Lower leg skin (tissue), 3 donors: ENCODE measurements at regions not wholly inside any gene's neighbourhood (a gene's known extent, or its start where the extent isn't known, plus 50 kb on each side); places are given as distances from the start of the nearest gene placed in this dataset.

Experiments
- POLR2A ChIP-seq, 2 donors: fragments of 450-650 bp; IDR thresholded peaks; one replicate each; pipeline ENCODE4 v1.6.1; 2016 to 2017; ENCODE audit warnings: antibody characterized with exemption in 2 of 2, mild to moderate bottlenecking in 1 of 2, moderate library complexity in 1 of 2
- TF ChIP-seq, protein P1 (sequence below), 3 donors: fragments of 450-650 bp; IDR thresholded peaks; one replicate each; pipeline ENCODE4 v1.5.1; 2016; ENCODE audit warnings: antibody characterized with exemption in 3 of 3, mild to moderate bottlenecking in 3 of 3, moderate library complexity in 2 of 3

DNA sequence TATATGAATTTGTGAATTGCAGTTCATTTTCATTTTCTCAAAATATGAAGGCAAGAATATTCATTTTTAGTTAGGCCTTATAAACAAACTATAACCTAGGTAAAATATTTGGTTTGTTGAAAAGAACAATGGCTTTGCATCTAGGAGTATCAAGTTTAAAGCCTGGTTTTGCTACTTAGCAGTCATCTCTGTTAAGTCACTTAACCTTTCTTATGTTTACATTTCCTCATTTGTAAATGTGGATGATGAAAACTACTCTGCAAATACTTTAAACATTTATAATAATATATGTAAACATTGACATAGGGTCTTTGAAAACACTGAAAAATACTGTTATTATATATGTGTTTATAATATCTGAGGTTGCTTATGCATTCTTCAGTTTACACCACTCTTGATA is 135.5 kb downstream of the CENPW start:
- TF ChIP-seq, protein P1, sequence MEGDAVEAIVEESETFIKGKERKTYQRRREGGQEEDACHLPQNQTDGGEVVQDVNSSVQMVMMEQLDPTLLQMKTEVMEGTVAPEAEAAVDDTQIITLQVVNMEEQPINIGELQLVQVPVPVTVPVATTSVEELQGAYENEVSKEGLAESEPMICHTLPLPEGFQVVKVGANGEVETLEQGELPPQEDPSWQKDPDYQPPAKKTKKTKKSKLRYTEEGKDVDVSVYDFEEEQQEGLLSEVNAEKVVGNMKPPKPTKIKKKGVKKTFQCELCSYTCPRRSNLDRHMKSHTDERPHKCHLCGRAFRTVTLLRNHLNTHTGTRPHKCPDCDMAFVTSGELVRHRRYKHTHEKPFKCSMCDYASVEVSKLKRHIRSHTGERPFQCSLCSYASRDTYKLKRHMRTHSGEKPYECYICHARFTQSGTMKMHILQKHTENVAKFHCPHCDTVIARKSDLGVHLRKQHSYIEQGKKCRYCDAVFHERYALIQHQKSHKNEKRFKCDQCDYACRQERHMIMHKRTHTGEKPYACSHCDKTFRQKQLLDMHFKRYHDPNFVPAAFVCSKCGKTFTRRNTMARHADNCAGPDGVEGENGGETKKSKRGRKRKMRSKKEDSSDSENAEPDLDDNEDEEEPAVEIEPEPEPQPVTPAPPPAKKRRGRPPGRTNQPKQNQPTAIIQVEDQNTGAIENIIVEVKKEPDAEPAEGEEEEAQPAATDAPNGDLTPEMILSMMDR (IDR thresholded peaks at IDR 0.05), result no peak
- no peak for TF ChIP-seq POLR2A (IDR thresholded peaks at IDR 0.05)
